ENCODE measurements at regions not wholly inside any gene's neighbourhood (a gene's known extent, or its start where the extent isn't known, plus 50 kb on each side); places are given as distances from the start of the nearest gene placed in this dataset.

DNA sequence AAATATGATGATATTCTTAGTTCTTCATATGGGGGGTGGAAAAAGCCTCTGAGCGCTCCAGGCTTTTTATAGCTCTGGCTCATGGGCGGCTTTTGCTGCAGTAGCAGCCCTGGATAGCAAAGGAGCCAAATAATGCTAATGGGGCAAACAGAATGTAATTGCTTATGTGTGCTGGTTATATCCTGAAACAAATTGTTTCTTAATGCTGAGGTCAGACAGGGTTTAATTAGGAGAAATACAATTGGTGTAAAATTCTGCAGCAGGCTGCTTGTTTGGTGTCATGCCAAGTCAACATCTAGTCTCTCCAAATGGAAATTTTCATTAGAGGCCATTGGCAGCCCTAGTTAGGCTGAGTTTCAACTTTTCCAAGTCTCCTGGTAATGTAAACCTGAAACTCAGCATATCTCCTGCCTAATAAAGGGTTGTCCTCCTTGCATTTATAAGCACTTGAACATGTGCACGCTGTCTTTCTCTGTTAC is 530.1 kb upstream of the NOX3 start:
- DNase-seq (ENCODE audit: low read depth): no peak

DNA sequence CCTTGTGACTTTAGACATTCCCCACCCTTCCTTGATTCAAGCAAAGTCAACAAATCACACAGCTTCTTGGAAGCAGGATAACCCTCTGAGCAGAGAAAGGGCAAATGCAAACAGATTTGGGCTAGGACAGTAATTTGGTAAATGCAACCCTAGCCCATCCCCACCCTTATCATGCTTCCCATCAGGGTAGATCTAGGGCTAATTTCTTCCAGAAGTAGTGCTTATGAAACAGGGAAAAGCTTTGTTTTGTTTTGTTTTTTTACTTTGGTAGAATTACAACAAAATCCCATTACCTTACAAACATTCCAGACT is 525.1 kb upstream of the NOX3 start:
- DNase-seq (ENCODE audit: low read depth): no peak

DNA sequence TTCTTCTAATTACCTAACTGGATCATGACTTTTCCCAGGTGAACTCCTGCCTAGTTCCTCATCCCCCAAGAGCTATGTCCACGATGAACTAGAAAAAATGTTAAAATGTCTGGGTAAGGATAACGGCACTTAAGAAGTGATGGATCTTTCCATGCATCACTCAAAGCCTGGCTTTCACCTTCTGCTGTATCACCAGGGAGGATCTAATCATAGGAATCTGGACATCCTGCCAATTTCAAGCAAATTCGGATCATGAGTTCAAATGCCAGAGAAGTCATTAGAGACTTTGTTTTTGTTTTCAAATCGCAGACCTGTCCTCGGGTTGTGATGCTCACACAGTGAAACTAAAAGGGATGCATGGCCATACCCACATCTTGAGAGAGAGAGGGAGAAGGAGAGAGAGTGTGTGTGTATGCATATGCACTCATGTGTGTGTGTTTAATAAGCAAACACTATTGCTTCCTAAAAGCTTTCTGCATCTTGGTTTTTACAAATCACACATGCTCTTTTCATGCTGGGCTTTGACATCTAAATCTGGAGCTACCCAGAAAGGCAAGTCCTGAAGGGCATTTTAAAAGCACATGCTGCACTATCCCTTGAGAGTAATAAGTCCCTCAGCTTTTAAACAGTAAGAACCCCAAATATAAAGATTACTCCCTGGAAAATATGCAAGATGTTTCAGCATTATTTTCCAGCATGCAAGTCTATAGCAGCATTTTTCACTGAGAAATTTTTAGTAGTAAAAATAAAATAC is 524.6 kb upstream of the NOX3 start:
- DNase-seq (ENCODE audit: low read depth): no peak

DNA sequence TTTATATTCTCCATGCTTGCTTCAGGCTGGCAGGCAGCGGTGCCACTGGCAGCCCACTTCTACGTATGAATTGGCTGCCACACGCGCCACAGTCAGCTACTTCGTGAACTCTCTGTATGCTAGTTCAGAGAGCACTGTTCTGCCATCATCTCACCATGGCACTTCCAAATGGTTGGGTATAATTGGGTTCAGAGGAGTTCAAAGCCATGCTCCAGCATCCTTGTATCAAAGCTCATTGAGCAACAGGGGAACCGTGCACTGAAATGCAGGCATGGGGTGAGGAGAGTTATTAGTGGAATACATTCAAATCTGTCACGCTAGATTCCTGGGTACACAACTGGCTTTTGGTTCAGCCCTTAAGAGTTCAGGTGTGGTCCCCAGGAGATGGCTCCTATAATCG is 519.9 kb upstream of the NOX3 start:
- no peak for DNase-seq (ENCODE audit: low read depth)

DNA sequence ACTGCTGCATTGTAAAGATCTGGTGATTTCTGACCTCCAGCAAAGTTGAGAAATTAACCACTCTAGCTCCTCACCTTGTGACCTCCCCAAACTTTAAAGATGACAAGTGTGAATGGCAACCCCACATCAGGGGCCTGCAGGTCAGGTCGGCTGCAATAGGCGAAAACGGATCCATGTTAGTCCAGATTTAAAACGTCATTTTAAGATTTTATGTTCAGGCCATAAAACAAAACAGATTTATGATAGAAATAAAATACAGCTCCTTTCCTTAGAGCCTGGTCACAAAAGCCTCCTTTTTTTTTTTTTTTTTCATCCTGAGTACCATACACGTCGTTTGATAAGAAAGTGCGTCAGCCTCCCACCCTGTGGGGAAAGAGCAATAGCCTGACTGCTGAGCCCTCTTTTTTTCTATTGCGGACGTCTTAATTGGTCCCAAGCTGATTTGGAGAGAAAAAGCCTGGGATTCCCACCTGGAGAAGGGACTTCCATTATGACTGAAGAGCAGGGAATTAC is 519.2 kb upstream of the NOX3 start:
- no peak for DNase-seq (ENCODE audit: low read depth)

DNA sequence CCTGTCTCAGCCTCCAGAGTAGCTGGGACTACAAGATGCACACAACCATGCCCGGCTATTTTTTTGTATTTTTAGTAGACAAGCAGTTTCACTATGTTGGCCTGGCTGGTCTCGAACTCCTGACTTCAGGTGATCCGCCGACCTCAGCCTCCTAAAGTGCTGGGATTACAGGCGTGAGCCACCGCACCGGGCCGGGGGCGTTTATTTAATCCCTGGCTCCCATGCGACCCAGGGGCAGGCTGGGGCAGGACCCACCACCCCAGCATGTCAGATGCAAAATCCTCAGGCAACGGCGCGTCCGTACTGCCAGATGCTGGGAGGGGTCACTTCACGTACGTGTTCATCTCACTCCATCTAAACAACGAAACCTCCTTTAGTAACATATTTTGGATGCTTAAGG is 518.7 kb upstream of the NOX3 start:
- no peak for DNase-seq (ENCODE audit: low read depth)

DNA sequence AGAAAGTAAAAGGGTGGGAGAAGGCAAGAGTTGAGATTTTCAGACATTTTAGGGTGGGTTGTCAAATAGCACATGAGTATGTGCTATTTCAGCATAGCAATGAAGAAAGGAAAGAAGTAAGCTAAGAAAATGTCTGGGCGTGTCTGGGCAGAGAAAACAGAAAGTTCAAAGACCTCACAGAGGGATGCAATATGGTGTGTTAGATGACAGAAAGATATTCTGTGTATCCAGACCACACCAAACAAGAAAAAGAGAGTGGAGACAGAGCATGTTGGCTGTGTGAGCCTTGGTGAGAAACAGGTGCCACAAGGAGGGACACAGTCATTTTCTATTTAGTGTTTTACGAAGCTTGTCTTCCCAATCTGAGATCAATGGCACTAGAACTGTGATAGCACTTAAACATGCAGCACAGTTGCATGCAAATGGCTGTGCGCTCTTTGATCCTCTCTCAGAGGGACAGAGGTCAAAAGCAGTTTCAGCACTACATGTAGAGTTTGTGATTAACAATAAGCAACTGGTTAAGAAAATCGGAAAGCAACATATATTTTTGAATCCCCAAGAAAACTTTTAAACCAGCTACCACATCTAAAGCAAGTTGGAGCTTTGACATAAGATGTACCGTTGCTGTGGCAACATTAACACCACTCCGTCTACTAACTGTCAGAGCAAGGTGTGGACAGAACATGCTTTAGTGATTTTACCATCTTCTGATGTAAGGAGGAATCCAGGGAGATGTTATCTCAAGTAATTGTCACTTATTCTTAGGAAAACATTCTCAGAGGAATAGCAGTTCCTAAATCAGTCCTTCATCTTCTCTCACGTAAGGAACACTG is 515.5 kb upstream of the NOX3 start:
- DNase-seq (ENCODE audit: low read depth): no peak

DNA sequence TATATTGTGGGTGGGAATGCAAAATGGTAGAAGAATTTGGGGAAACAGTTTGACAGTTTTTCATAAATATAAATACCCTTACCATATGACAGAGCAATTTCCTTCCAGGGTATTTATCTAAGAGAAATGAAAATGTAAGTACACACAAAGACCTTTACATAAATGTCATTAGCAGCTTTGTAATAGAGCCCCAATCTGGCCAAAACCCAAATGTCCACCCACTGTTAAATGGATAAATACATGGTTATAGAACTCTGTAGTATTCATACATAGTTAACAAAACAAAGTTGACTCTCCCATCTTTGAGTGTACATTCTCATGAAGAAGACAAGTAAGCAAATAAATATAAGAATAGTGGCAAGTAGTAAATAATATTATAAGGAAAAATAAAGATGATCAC is 514.8 kb upstream of the NOX3 start:
- no peak for DNase-seq (ENCODE audit: low read depth)

DNA sequence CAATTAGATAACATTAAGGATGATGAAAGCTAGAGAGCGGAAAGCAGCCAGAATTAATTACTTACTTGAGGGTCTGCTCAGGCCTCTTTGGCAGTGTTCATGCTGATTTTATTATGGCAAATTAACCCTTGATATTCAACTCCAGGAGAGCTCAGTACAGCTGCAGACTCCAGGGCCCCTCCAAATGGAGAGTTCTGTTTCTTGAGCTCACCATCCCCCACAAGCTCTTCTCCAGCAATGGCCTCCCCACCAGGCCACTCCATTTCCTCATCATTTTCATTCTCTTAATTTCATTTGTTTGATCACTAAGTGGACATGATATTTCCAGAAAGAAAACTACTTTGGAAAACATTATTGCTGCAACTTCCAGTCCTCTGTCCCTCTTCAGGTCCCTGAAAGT is 513.3 kb upstream of the NOX3 start:
- DNase-seq (ENCODE audit: low read depth): no peak

DNA sequence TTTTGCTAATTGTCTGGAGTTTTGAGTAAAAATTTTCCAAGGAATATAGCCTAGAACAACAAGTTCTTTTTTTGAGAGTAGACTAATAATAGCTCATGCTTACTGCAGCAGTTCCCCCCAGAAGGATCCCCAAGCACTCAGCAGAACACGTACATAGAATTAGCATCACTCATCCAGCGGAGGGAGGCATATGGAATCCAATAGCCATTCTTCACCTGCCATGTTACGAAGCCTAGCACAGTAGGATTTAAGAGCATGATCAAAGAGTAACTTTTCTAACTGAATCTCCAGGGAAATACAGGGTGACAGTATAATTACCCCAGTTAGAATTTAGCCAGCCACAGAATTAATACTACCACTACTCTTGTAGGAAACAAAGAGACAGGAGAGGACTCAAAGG is 511.7 kb upstream of the NOX3 start:
- DNase-seq (ENCODE audit: low read depth): no peak

DNA sequence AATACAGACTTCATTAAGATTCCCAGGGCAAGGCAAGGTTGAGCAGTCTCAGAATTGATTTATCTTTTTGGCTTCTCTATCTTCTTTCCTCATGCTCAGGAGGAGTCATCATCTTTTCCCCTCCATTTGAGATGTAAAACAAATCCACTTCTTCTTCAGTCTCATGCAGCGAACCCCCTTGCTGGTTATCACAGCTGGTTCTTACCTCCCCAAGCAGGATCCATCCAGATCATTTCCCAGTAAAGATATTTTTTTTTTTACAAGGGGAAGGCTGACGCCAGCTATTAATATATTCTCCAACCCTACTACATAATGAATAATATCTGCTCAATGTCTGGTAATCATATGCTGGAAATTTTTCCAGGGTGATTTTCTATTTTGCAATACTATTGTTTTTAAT is 508.9 kb upstream of the NOX3 start:
- DNase-seq (ENCODE audit: low read depth): no peak

DNA sequence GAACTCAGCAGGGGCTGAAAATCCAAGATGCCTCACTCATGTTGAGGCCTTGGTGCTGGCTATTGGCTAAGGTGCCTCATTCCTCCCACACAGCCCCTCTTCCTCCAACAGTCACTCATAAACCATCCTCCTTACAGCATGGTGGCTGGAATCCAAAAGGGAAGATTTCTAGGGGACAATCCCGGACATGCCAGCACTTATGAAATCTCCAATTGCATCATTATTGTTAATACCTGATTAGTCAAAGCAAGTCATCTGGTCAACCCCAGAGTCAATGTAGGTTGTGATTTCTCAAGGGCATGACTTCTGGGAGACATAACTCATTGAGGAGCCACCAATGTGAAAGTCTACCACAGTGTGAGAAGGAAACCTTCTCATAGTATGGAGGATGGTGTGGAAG is 506.6 kb upstream of the NOX3 start:
- no peak for DNase-seq (ENCODE audit: low read depth)

DNA sequence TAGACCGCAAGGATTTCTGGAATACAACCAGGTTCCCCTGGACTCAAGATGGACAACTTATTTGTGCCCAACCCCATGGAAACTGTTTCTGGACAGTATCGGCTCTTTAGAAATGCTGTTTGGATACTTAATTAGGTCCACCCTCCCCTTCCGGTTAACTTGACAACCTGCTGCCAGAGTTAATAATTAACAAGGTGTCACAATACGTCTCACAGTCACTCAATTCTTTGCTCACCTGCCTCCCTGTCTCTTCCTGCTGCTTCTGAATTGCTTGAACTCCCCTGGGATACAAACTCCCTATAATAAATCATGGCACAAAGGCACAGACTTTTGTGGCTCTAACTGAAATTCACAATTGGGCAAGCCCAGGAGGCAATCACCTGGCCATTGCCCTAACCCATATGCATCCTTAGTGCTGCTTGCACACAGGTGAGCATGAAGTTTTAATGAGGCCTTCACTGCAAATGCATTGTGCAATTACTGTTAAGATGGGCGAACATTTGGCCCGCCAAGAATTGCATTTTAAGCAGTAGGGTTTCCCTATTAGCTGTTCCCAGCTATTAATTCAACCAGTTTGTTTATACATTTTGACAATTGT is 504.4 kb upstream of the NOX3 start:
- DNase-seq (ENCODE audit: low read depth): no peak

DNA sequence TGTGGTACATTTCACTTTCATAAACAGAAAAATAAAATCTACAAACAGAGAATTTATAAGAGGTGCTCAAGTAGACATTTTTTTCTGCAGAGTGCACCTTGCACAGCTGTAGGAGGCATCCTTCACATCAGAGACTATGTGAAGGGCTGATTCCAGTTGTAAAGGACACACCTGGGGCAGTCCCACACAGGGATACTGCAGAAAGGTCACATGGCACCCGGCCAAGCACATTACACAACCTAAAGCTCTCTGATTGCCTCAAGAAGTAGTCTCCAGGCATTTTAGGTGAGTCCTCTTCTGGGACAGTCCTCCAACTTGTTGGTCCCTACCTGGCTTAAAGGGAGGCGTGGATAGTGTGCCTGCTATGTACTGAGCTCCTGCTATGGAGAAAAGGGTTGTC is 502.9 kb upstream of the NOX3 start:
- no peak for DNase-seq (ENCODE audit: low read depth)

DNA sequence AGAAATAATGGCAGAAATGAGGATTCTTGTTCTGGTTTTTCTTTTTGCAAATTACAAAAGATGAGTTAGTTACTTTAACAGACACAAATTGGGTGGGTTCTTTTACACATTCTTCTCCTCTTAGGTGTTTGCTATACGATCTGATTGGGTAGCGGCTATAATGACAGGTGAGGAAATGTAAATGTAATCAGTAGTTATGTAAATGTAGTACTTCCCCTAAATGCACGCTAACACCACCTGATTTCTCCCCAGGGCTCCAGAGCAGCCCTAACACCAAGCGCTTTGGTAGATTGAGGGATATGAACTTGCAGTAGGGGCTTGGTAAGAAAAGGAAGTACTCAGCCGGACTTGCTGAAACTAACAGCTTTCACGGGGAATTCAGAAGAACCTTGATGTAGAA is 499.4 kb upstream of the NOX3 start:
- DNase-seq (ENCODE audit: low read depth): no peak

DNA sequence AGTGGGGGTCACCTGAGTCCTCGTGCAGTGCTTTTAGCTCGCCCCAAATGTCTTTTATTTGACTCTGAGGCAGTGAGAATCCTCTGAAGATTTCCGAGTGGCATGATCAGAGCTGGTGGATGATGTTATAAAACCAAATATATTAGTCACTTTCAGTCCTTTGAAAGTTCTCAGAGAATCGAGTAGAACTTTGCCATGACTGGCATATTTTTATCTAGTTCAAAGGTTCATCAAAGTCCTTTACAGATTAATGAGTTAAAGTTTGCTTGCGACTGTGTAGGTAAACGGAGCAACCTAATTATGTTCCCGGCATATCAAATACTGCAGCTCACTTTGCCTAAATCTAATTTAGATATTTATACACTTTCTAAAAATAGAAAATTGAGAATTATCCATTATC is 498.5 kb upstream of the NOX3 start:
- DNase-seq (ENCODE audit: low read depth): no peak

DNA sequence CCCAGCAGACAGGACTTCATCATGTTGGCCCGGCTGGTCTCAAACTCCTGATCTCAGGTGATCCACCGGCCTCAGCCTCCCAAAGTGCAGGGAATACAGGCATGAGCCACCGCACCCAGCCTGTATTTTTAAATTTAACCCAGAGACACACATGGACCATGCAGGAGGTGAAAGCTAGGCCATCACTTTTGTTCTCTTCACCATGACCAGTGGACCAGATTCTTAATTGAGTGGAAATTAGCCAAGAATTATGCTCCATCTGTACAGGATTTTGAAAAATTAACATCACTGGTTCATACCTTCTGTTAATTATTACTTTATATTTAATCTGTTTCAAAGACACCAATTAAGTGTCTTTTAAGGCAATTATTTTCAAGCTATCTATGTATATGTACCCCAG is 493.6 kb upstream of the NOX3 start:
- no peak for DNase-seq (ENCODE audit: low read depth)

DNA sequence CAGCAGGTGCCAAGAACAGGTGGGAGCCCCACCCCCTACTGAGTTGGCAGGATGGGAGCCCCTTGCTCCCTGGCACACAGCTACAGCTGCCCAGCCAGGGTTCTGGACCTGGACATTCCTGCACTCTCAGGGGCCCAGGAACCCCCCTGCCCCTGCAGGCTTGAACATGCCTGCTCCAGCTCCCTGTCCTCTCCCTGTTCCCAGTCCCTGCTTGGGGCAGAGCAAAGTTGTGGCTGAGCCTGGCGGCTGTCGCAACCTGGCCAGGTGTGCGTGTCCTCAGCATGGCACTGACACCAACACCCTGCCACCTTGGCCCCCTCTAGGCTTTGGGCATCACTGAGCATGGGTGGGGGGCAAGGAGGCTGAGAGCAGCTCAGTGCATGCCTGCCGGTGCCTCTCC is 491.2 kb upstream of the NOX3 start:
- DNase-seq (ENCODE audit: low read depth): no peak

DNA sequence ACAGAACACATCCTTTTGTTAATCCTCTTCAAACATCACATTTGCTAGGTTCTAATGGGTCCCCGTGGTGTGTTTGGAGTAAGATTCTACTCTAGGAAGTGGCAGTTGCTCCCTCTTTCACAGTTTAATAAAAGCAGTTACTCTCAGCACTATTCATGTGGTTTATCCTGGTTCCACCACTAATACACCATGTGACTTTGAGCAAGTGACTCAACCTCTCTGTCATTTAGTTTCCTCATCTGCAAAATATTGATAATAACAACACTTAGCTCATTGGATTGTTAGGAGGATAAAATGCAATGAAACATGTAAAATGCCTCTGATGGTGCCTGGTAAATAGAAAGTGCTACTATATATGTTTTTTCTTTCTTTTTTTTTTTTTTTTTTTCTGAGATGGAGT is 488.0 kb upstream of the NOX3 start:
- DNase-seq (ENCODE audit: low read depth): no peak

DNA sequence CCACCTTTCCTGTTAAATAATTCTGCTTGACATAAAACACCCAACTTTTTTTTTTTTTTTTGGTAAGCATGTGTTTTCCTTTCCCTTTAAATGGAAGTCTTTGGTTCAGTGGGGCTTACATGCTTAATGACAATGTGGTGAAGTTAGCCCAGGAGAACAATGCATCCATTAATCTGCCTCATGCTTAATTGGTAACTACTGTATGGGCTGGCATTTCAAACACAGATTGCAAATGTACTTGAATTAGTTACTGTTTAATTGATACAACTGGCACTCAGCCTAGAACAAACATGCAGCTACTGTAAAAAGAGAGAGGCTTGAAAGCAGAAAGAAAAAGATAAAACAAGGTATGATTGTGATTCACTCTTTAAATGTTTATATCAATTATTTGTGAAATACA is 483.6 kb upstream of the NOX3 start:
- no peak for DNase-seq (ENCODE audit: low read depth)

DNA sequence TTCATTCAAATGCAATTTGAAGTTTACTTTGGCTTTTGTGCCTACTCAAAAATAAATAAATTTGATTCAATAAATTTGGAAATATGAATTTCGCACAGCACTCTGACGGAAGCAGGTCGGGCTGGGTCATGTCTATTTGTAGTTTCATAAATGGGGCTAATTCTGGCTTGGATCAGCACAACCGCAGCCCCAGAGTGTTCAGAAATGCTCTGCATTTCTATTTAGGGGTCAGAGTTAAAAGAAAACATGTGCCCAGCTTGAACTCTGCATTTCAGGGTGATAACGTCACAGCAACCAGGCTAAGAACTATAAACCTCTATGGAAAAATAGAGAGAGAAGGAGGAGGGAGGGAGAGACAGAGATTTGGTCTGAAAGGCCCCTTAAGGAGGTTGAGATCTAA is 480.9 kb upstream of the NOX3 start:
- DNase-seq (ENCODE audit: low read depth): no peak

DNA sequence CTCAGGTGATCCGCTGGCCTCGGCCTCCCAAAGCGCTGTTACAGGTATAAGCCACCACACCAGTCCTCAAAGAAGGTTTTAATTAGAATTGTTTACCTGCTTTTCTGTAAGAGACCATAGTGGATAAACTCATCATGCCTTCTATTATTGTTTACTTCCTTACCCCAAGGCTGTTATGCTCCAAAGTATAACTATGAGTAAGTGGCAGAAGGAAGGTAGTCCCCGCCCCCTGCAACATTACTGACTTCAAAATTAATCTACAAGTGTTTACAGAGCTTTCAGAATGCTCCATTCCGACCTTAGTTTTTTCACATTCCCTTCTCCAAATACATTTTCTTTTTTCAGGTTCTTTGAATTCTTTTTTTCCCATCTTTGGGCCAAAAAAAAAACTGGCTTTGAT is 480.5 kb upstream of the NOX3 start:
- DNase-seq (ENCODE audit: low read depth): no peak

Measured in non-pigmented ciliary epithelial cell (primary cell).